ENCODE measurements at regions not wholly inside any gene's neighbourhood (a gene's known extent, or its start where the extent isn't known, plus 50 kb on each side); places are given as distances from the start of the nearest gene placed in this dataset.
A peak's percentile ranks its signal among the peaks of the same experiment; 100 is the strongest.

GRCh38 chr1:8198522-8198921, 119.4 kb upstream of the SLC45A1 start:
- TF ChIP-seq USF1 (IDR thresholded peaks at IDR 0.05) (no peak), CEBPB (IDR thresholded peaks at IDR 0.05) (no peak), FOXM1 (IDR thresholded peaks at IDR 0.05; ENCODE audit: borderline replicate concordance, low read depth) (no peak), TAF1 (IDR thresholded peaks at IDR 0.05; ENCODE audit: low read depth) (no peak), MAX (IDR thresholded peaks at IDR 0.05) (no peak), NFIC (IDR thresholded peaks at IDR 0.05) (no peak), CREB1 (IDR thresholded peaks at IDR 0.05; ENCODE audit: low read depth) (no peak), EGR1 (IDR thresholded peaks at IDR 0.05) (no peak), RAD21 (IDR thresholded peaks at IDR 0.05; ENCODE audit: low read depth) (no peak), TCF12 (IDR thresholded peaks at IDR 0.05; ENCODE audit: low read depth) (no peak), EP300 (IDR thresholded peaks at IDR 0.05; ENCODE audit: borderline replicate concordance) (no peak), TEAD4 (IDR thresholded peaks at IDR 0.05) (no peak), ZBTB7A (IDR thresholded peaks at IDR 0.05; ENCODE audit: low read depth) (no peak), YY1 (IDR thresholded peaks at IDR 0.05; ENCODE audit: low read depth) (no peak)
- TF ChIP-seq, protein P1, sequence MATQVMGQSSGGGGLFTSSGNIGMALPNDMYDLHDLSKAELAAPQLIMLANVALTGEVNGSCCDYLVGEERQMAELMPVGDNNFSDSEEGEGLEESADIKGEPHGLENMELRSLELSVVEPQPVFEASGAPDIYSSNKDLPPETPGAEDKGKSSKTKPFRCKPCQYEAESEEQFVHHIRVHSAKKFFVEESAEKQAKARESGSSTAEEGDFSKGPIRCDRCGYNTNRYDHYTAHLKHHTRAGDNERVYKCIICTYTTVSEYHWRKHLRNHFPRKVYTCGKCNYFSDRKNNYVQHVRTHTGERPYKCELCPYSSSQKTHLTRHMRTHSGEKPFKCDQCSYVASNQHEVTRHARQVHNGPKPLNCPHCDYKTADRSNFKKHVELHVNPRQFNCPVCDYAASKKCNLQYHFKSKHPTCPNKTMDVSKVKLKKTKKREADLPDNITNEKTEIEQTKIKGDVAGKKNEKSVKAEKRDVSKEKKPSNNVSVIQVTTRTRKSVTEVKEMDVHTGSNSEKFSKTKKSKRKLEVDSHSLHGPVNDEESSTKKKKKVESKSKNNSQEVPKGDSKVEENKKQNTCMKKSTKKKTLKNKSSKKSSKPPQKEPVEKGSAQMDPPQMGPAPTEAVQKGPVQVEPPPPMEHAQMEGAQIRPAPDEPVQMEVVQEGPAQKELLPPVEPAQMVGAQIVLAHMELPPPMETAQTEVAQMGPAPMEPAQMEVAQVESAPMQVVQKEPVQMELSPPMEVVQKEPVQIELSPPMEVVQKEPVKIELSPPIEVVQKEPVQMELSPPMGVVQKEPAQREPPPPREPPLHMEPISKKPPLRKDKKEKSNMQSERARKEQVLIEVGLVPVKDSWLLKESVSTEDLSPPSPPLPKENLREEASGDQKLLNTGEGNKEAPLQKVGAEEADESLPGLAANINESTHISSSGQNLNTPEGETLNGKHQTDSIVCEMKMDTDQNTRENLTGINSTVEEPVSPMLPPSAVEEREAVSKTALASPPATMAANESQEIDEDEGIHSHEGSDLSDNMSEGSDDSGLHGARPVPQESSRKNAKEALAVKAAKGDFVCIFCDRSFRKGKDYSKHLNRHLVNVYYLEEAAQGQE (IDR thresholded peaks at IDR 0.05; ENCODE audit: low read depth) = no peak

DNA sequence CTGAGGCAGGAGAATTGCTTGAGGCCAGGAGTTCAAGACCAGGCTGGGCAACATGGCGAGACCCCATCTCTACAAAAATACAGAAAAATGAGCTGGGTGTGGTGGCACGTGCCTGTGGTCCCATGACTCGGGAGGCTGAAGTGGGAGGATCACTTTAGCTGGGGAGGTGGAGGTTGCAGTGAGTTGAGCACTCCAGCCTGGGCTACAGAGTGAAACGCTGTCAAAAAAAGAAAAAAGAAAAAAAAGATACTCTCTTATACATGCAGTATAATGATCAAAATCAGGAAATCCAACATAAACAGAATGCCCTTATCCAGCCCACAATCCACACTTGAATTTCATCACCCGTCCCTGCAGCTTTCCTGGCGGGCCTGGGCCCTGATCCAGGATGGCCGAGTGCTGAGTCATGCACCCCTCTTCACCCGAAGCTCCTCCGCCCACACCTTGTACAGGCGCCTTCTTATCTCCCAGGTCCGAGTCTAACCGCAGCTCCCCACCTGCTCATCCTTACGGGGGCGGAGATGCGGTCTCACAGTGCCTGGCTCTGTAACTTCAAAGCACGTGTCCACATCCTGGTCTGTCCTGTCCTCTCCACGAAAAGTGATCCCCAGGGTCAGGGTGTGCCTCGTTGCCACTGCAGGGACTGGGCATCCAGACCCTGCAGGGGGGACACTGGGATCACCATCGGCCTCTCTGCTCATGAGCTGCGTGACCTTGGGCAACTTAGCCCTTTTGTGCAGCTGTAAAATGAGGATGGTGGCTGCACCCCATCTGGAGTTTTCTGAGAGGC, 120.2 kb upstream of the SLC45A1 start:
- TF ChIP-seq USF1 (IDR thresholded peaks at IDR 0.05) (no peak; the same call in 1 of the 2 replicates), ZBTB7A (IDR thresholded peaks at IDR 0.05; ENCODE audit: low read depth) (no peak), NFIC (IDR thresholded peaks at IDR 0.05) (peak; percentile 67), TAF1 (IDR thresholded peaks at IDR 0.05; ENCODE audit: low read depth) (no peak), EGR1 (IDR thresholded peaks at IDR 0.05) (peak; percentile 73), CEBPB (IDR thresholded peaks at IDR 0.05) (peak; percentile 68; the same call in 1 of the 2 replicates), YY1 (IDR thresholded peaks at IDR 0.05; ENCODE audit: low read depth) (no peak), TCF12 (IDR thresholded peaks at IDR 0.05; ENCODE audit: low read depth) (no peak), EP300 (IDR thresholded peaks at IDR 0.05; ENCODE audit: borderline replicate concordance) (no peak), MAX (IDR thresholded peaks at IDR 0.05) (0 out of 2 replicates have a peak, but pooled peaks have one; percentile 28), TEAD4 (IDR thresholded peaks at IDR 0.05) (no peak), FOXM1 (IDR thresholded peaks at IDR 0.05; ENCODE audit: borderline replicate concordance, low read depth) (no peak), RAD21 (IDR thresholded peaks at IDR 0.05; ENCODE audit: low read depth) (no peak), CREB1 (IDR thresholded peaks at IDR 0.05; ENCODE audit: low read depth) (no peak)
- TF ChIP-seq, protein P1 (IDR thresholded peaks at IDR 0.05; ENCODE audit: low read depth) = no peak

- no peak for TF ChIP-seq RAD21 (IDR thresholded peaks at IDR 0.05; ENCODE audit: low read depth)
- TF ChIP-seq USF1 (IDR thresholded peaks at IDR 0.05) = no peak
- no peak for TF ChIP-seq CREB1 (IDR thresholded peaks at IDR 0.05; ENCODE audit: low read depth)
- no peak for TF ChIP-seq YY1 (IDR thresholded peaks at IDR 0.05; ENCODE audit: low read depth)
Observed at GRCh38 chr1:8194481-8195227, 123.3 kb upstream of the SLC45A1 start.

DNA sequence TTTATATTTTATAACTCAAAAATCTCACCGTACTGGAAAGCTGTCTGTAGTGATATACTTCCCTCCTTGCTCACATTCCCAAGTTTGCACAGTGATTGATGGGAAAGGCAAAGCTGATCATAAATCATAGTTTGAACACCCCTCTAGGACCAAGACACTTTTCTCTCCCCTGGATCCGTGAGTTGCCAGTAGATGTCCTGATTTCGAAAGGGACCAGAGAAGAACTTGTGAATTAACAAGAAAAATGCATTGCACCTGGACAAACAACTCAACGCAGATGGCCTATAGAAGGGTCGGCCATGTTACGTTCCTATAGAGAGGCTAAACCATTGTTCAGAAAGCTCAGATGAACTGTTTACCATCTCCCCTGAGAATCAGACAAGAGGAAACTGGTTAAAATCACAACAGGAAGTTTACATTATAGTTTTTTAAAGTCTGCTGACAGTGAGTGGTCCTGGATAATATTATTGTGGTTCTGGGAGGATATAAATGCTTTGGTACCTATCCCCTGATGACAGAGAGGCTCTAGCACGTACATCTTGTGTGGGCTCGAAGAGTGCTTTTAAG, 124.0 kb upstream of the SLC45A1 start:
- TF ChIP-seq, protein P1 (IDR thresholded peaks at IDR 0.05; ENCODE audit: low read depth) = no peak
- TF ChIP-seq CEBPB (IDR thresholded peaks at IDR 0.05) (no peak), MAX (IDR thresholded peaks at IDR 0.05) (no peak)

Data from Ishikawa (cell line).